SK-N-SH (cell line): ENCODE measurements at regions not wholly inside any gene's neighbourhood (a gene's known extent, or its start where the extent isn't known, plus 50 kb on each side); places are given as distances from the start of the nearest gene placed in this dataset.

Experiments used
- CTCF ChIA-PET: fragments of 300-600, 350-600 bp; formaldehyde crosslinking; extraction: SDS; loops from one replicate; lab custom pipeline; 2021; lab: Yijun Ruan, JAX
- POLR2A ChIA-PET: fragments of 350-600 bp; sonication (Branson Sonifier 250); formaldehyde crosslinking; extraction: SDS; loops from one replicate; lab custom pipeline; 2020; ENCODE audit warnings: antibody characterized with exemption, inconsistent platforms; lab: Yijun Ruan, JAX
- DNase-seq: peaks from one replicate; pipeline ENCODE4 v3.0.0; 2012
- H2AFZ ChIP-seq: fragments of 200-600 bp; sonication (generic); 2 replicates; pipeline ENCODE4 v1.8.1; 2016; ENCODE audit warnings: antibody characterized with exemption, mild to moderate bottlenecking, low read depth
- H3F3A ChIP-seq: fragments of 200-600 bp; sonication (generic); replicated peaks from 2 replicates; pipeline ENCODE3; 2016; ENCODE audit warnings: antibody characterized with exemption, mild to moderate bottlenecking; ENCODE audit not compliant: insufficient read depth
- H3K27ac ChIP-seq, 2 experiments: fragments of 200-500 bp in 1 of 2; fragments of 200-600 bp in 1 of 2; sonication (Bioruptor generic) in 1 of 2; sonication (generic), shearing (Covaris generic) in 1 of 2; 2 replicates each; pipeline versions ENCODE4 v1.5.1 to v1.6.1; 2014 to 2016; ENCODE audit warnings: low read depth in 2 of 2, inconsistent platforms in 1 of 2, low read length in 1 of 2, mild to moderate bottlenecking in 1 of 2, mixed read lengths in 1 of 2
- H3K27me3 ChIP-seq: fragments of 200-600 bp; sonication (generic), shearing (Covaris generic); 2 replicates; pipeline ENCODE4 v1.6.1; 2016; ENCODE audit warnings: mixed run types; ENCODE audit not compliant: insufficient read depth
- H3K36me3 ChIP-seq, 2 experiments: fragments of 200-500 bp in 1 of 2; fragments of 200-600 bp in 1 of 2; sonication (Bioruptor generic) in 1 of 2; sonication (generic) in 1 of 2; replicated peaks in 1 of 2; 2 replicates each; pipeline versions ENCODE3 to v1.5.1; 2014 to 2016; ENCODE audit warnings: low read length in 1 of 2, mild to moderate bottlenecking in 1 of 2; ENCODE audit not compliant: insufficient read depth in 2 of 2, control insufficient read depth in 1 of 2
- H3K4me1 ChIP-seq, 2 experiments: fragments of 200-500 bp in 1 of 2; fragments of 200-600 bp in 1 of 2; sonication (Bioruptor generic) in 1 of 2; sonication (generic), shearing (Covaris generic) in 1 of 2; 2 replicates each; pipeline versions ENCODE4 v1.5.1 to v1.6.1; 2014 to 2016; ENCODE audit warnings: low read depth in 1 of 2, low read length in 1 of 2, mixed run types in 1 of 2; ENCODE audit not compliant: insufficient read depth in 2 of 2, control insufficient read depth in 1 of 2
- H3K4me2 ChIP-seq: fragments of 200-600 bp; sonication (generic), shearing (Covaris generic); 2 replicates; pipeline ENCODE4 v1.6.1; 2017; ENCODE audit warnings: mixed run types
- H3K4me3 ChIP-seq, 2 experiments: fragments of 200-500 bp in 1 of 2; fragments of 200-600 bp in 1 of 2; sonication (Bioruptor generic) in 1 of 2; sonication (generic), shearing (Covaris generic) in 1 of 2; 2 replicates each; pipeline versions ENCODE4 v1.5.1 to v1.8.1; 2014 to 2016; ENCODE audit warnings: low read depth in 2 of 2, inconsistent platforms in 1 of 2, low read length in 1 of 2, mild to moderate bottlenecking in 1 of 2, mixed read lengths in 1 of 2, moderate library complexity in 1 of 2
- H3K79me2 ChIP-seq: fragments of 200-600 bp; sonication (generic); 2 replicates; pipeline ENCODE4 v1.8.1; 2017; ENCODE audit warnings: mild to moderate bottlenecking; ENCODE audit not compliant: insufficient read depth
- H3K9ac ChIP-seq: fragments of 200-600 bp; sonication (generic); 2 replicates; pipeline ENCODE4 v1.6.1; 2017; ENCODE audit warnings: mixed run types
- H3K9me2 ChIP-seq: fragments of 200-600 bp; sonication (generic); 2 replicates; pipeline ENCODE4 v1.6.1; 2017; ENCODE audit warnings: mixed run types
- H3K9me3 ChIP-seq: fragments of 200-600 bp; sonication (generic); 2 replicates; pipeline ENCODE4 v1.6.1; 2017; ENCODE audit warnings: mixed run types, mild to moderate bottlenecking, moderate library complexity
- H4K20me1 ChIP-seq: fragments of 200-600 bp; sonication (generic); 2 replicates; pipeline ENCODE4 v1.6.1; 2017; ENCODE audit warnings: mild to moderate bottlenecking, mixed run types; ENCODE audit not compliant: insufficient read depth
- CHD2 ChIP-seq: fragments of 150-350 bp; IDR thresholded peaks from 2 replicates; pipeline ENCODE4 v1.6.1; 2018; ENCODE audit warnings: low read length; ENCODE audit not compliant: partially characterized antibody
- ELF1 ChIP-seq: IDR thresholded peaks from 2 replicates; pipeline ENCODE4 v1.4.0; 2012
- EP300 ChIP-seq, 2 experiments: IDR thresholded peaks; 2 replicates each; pipeline versions ENCODE4 v1.4.0 to v1.6.1; 2012; ENCODE audit warnings: borderline replicate concordance in 1 of 2, low read depth in 1 of 2, low read length in 1 of 2
- FOXJ3 ChIP-seq: sonication (generic); formaldehyde crosslinking; IDR thresholded peaks from 2 replicates; pipeline ENCODE4 v1.5.1; 2020; ENCODE audit warnings: mild to moderate bottlenecking, missing genetic modification reagents
- GATA2 ChIP-seq: sonication (generic); formaldehyde crosslinking; IDR thresholded peaks from 2 replicates; pipeline ENCODE4 v1.5.0; 2020; ENCODE audit warnings: mild to moderate bottlenecking, missing genetic modification reagents
- MEF2A ChIP-seq: IDR thresholded peaks from 2 replicates; pipeline ENCODE4 v1.4.0; 2012; ENCODE audit warnings: low read depth, borderline replicate concordance
- MXI1 ChIP-seq: IDR thresholded peaks from 2 replicates; pipeline ENCODE4 v1.6.1; 2012; ENCODE audit warnings: mild to moderate bottlenecking, low read depth, low read length, improper control_type of control experiment
- NFIC ChIP-seq: IDR thresholded peaks from 2 replicates; pipeline ENCODE4 v1.4.0; 2012; ENCODE audit warnings: borderline replicate concordance
- POLR2AphosphoS5 ChIP-seq: IDR thresholded peaks from 2 replicates; pipeline ENCODE4 v1.6.1; 2012; ENCODE audit warnings: low read depth, low read length
- RAD21 ChIP-seq: IDR thresholded peaks from 2 replicates; pipeline ENCODE4 v1.6.1; 2012; ENCODE audit warnings: mild to moderate bottlenecking, low read length
- RCOR1 ChIP-seq: fragments of 150-350 bp; IDR thresholded peaks from 2 replicates; pipeline ENCODE4 v1.6.1; 2017; ENCODE audit warnings: antibody characterized with exemption, low read length
- REST ChIP-seq: IDR thresholded peaks from 2 replicates; pipeline ENCODE4 v1.6.1; 2012; ENCODE audit warnings: mild to moderate bottlenecking, low read depth, low read length, moderate library complexity
- RFX5 ChIP-seq: IDR thresholded peaks from 2 replicates; pipeline ENCODE4 v1.6.1; 2012; ENCODE audit warnings: mild to moderate bottlenecking, improper control_type of control experiment, low read length
- RXRA ChIP-seq: IDR thresholded peaks from 2 replicates; pipeline ENCODE4 v1.4.0; 2012; ENCODE audit warnings: low read depth, mild to moderate bottlenecking, borderline replicate concordance
- SIN3A ChIP-seq: IDR thresholded peaks from 2 replicates; pipeline ENCODE4 v1.6.1; 2012; ENCODE audit warnings: low read depth, mild to moderate bottlenecking, low read length, moderate library complexity, borderline replicate concordance
- SMC3 ChIP-seq: IDR thresholded peaks from 2 replicates; pipeline ENCODE4 v1.6.1; 2012; ENCODE audit warnings: low read depth, low read length, improper control_type of control experiment
- TCF12 ChIP-seq: IDR thresholded peaks from 2 replicates; pipeline ENCODE4 v1.4.0; 2012
- WGBS: methylation state at CpG from one replicate; pipeline ENCODE4 v1.1.6; 2017; ENCODE audit warnings: low lambda C conversion rate; 5-methylcytosine and 5-hydroxymethylcytosine counted together

GRCh38 chr18:27861539-27861938, 315.4 kb downstream of the CDH2 start:
- peak overlapping the region in 1 of 2 experiments; percentile 14; a peak in 1 of 4 replicates for H3K4me3 ChIP-seq
- H3F3A ChIP-seq: no peaks in the 10 kb centered on the region
- TF ChIP-seq SIN3A: no peak
- no peak for TF ChIP-seq POLR2AphosphoS5
- TF ChIP-seq RAD21: peak; percentile 47; the same call in 1 of the 2 replicates
- TF ChIP-seq RFX5: 0 out of 2 replicates have a peak, but pooled peaks have one; percentile 8
- TF ChIP-seq EP300 (IDR thresholded peaks at IDR 0.05; ENCODE audit: borderline replicate concordance in 1 of 2, low read depth in 1 of 2, low read length in 1 of 2): peak in 1 of 2 experiments; percentile 91; a peak in 2 of 4 replicates
- TF ChIP-seq CHD2: peak; percentile 60
- TF ChIP-seq GATA2 (CRISPR knock-in tag): peak; percentile 81
- peak; percentile 59; the same call in 1 of the 2 replicates for TF ChIP-seq FOXJ3
- TF ChIP-seq ELF1: no peak
- no peak for TF ChIP-seq NFIC
- no peak for TF ChIP-seq MEF2A
- TF ChIP-seq RXRA: no peak
- TF ChIP-seq SMC3: peak; percentile 31; the same call in 1 of the 2 replicates
- TF ChIP-seq REST: no peak
- TF ChIP-seq TCF12: peak; percentile 46; the same call in 1 of the 2 replicates
- peak; percentile 85 for TF ChIP-seq RCOR1
- peak; percentile 69 for TF ChIP-seq MXI1
- H3K9me2 ChIP-seq: no peaks in the 10 kb centered on the region
- no peak overlapping the region for H3K9ac ChIP-seq
- H3K79me2 ChIP-seq: no peaks in the 10 kb centered on the region
- ChIA-PET CTCF (interaction anchor here (1.0 to 2.0 kb wide), 4 partner anchors 111 to 256 kb away, joined by 3 to 5 read pairs (median 4); no protein-coding TSS in a partner anchor), POLR2A (no interaction called here)
- WGBS: 43% methylated on average over 9 of the region's 9 CpGs
- no peak overlapping the region; the same call in 1 of the 2 replicates for H2AFZ ChIP-seq
- DNase-seq: peak; percentile 63
- peak overlapping the region; percentile 1; the same call in 1 of the 2 replicates for H3K4me2 ChIP-seq
- peak overlapping the region in 1 of 2 experiments; percentile 89; a peak in 2 of 4 replicates for H3K27ac ChIP-seq
- no peaks in the 10 kb centered on the region for H3K27me3 ChIP-seq
- H3K36me3 ChIP-seq: no peaks in the 10 kb centered on the region
- H4K20me1 ChIP-seq: no peaks in the 10 kb centered on the region
- no peaks in the 10 kb centered on the region for H3K9me3 ChIP-seq
- H3K4me1 ChIP-seq: peaks cover 5 to 24% of the 10 kb centered on the region in 2 experiments; a peak in 3 of 4 replicates
